GM18502 (cell line): ENCODE measurements at regions not wholly inside any gene's neighbourhood (a gene's known extent, or its start where the extent isn't known, plus 50 kb on each side); places are given as distances from the start of the nearest gene placed in this dataset.
"Not testable (repeated sequence)": the region's sequence is repeated elsewhere in the genome, so short reads cannot be mapped to it uniquely, and the experiment has no call there.

Experiments
- ATAC-seq: cut with Tn5 transposase; IDR thresholded peaks from one replicate; pipeline ENCODE4 v1.9.1; 2021; ENCODE audit warnings: mild to moderate bottlenecking; ENCODE audit not compliant: unreplicated experiment, poor library complexity

- ATAC-seq, result no peak
These were observed 52.2 kb downstream of the CALML3 start for GRCh38 chr10:5576780-5577624.

- not testable (repeated sequence) for ATAC-seq
These were observed 55.3 kb downstream of the CALML3 start for GRCh38 chr10:5580038-5580428.

- peak; percentile 67 for ATAC-seq
These were observed 57.2 kb downstream of the CALML3 start for GRCh38 chr10:5581670-5582566.

- ATAC-seq, result no peak
These were observed 58.0 kb downstream of the CALML3 start for GRCh38 chr10:5582736-5583135.

- peak; percentile 57 for ATAC-seq
These were observed 58.9 kb downstream of the CALML3 start for GRCh38 chr10:5583525-5584175.

GRCh38 chr10:5584895-5585516, 60.2 kb downstream of the CALML3 start:
- no peak for ATAC-seq

- no peak for ATAC-seq
These were observed 60.9 kb downstream of the CALML3 start for GRCh38 chr10:5585517-5586206.

GRCh38 chr10:5587151-5588079, 62.7 kb downstream of the CALML3 start:
- no peak for ATAC-seq

GRCh38 chr10:5588080-5588453, 63.3 kb downstream of the CALML3 start:
- no peak for ATAC-seq

- no peak for ATAC-seq
These were observed 63.8 kb downstream of the CALML3 start for GRCh38 chr10:5588603-5589002.
